GM18519 (cell line): ENCODE measurements at regions not wholly inside any gene's neighbourhood (a gene's known extent, or its start where the extent isn't known, plus 50 kb on each side); places are given as distances from the start of the nearest gene placed in this dataset.
"Not testable (repeated sequence)": the region's sequence is repeated elsewhere in the genome, so short reads cannot be mapped to it uniquely, and the experiment has no call there.

Experiments
- ATAC-seq: cut with Tn5 transposase; IDR thresholded peaks from one replicate; pipeline ENCODE4 v1.9.1; 2021; ENCODE audit warnings: mild to moderate bottlenecking, moderate library complexity; ENCODE audit not compliant: unreplicated experiment, low FRiP score

- ATAC-seq = no peak
Observed at GRCh38 chr12:125836647-125837046, 771.4 kb downstream of the AACS start.

- no peak for ATAC-seq
Observed at GRCh38 chr12:125841332-125841731, 776.1 kb downstream of the AACS start.

GRCh38 chr12:125852116-125852515 is 786.9 kb downstream of the AACS start:
- ATAC-seq = no peak

- ATAC-seq = no peak
Observed at GRCh38 chr12:125852679-125853078, 787.4 kb downstream of the AACS start.

- no peak for ATAC-seq
Observed at GRCh38 chr12:125853670-125854069, 788.4 kb downstream of the AACS start.

- no peak for ATAC-seq
Observed at GRCh38 chr12:125856366-125856765, 791.1 kb downstream of the AACS start.

GRCh38 chr12:125856896-125857295 is 791.7 kb downstream of the AACS start:
- no peak for ATAC-seq

- no peak for ATAC-seq
Observed at GRCh38 chr12:125860672-125861288, 795.5 kb downstream of the AACS start.

- no peak for ATAC-seq
Observed at GRCh38 chr12:125861299-125862281, 796.4 kb downstream of the AACS start.

GRCh38 chr12:125865236-125865635 is 800.0 kb downstream of the AACS start:
- not testable (repeated sequence) for ATAC-seq

GRCh38 chr12:125871811-125872594 is 806.8 kb downstream of the AACS start:
- ATAC-seq = no peak

GRCh38 chr12:125873016-125873415 is 807.8 kb downstream of the AACS start:
- ATAC-seq = no peak

GRCh38 chr12:125878483-125878882 is 813.2 kb downstream of the AACS start:
- ATAC-seq = no peak

GRCh38 chr12:125882141-125882540 is 816.9 kb downstream of the AACS start:
- no peak for ATAC-seq

GRCh38 chr12:125888921-125889320 is 823.7 kb downstream of the AACS start:
- ATAC-seq = no peak

GRCh38 chr12:125889742-125890141 is 824.5 kb downstream of the AACS start:
- ATAC-seq = no peak

- ATAC-seq = no peak
Observed at GRCh38 chr12:125890366-125890905, 825.2 kb downstream of the AACS start.

- ATAC-seq = no peak
Observed at GRCh38 chr12:125890971-125891370, 825.7 kb downstream of the AACS start.

GRCh38 chr12:125892276-125892675 is 827.0 kb downstream of the AACS start:
- ATAC-seq = no peak

GRCh38 chr12:125902991-125903390 is 837.8 kb downstream of the AACS start:
- ATAC-seq = no peak

GRCh38 chr12:125907351-125907750 is 842.1 kb downstream of the AACS start:
- no peak for ATAC-seq
